SIG-M5 (cell line): ENCODE measurements at regions not wholly inside any gene's neighbourhood (a gene's known extent, or its start where the extent isn't known, plus 50 kb on each side); places are given as distances from the start of the nearest gene placed in this dataset.

Source experiments
- DNase-seq: peaks from one replicate; lab custom pipeline; 2025; lab: John Stamatoyannopoulos, UW

DNA sequence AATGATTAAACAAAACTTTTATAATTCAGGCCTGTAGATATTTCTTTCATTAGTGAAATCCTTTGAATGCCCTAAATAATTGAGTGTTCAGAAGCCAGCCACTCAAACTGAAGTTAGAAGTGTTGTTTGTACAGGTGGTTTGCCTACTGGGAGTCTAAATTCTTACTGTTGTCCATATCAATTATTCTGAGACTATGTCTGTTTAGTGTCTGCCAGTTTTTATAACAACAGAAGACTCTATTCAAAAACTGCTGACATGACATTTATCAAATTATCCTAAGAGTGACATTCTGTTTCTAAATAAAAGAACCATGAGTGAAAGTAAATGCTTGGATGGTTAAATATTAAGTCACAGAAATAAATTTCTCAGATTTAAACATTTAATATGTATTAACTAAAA, 375.1 kb downstream of the FAT4 start:
- DNase-seq: no peak

DNA sequence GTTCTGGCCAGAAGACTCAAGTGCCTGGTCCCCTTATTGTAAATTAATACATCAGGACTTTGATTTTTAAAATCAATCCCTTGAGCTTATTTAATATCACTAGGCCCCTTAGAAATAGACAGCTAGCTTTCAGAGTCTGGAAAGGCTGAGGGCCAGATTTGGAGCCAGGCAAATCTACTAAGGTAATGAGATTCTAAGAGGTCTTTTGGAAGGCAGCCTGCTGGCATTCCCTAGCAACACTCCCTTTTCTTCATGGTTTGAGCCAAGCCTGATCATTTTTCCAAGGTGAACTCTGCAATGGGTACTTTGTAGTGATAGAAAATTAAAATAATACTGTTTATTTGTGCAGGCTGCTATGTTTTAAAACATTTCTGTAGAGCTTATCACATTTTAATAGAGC, 378.5 kb downstream of the FAT4 start:
- no peak for DNase-seq

DNA sequence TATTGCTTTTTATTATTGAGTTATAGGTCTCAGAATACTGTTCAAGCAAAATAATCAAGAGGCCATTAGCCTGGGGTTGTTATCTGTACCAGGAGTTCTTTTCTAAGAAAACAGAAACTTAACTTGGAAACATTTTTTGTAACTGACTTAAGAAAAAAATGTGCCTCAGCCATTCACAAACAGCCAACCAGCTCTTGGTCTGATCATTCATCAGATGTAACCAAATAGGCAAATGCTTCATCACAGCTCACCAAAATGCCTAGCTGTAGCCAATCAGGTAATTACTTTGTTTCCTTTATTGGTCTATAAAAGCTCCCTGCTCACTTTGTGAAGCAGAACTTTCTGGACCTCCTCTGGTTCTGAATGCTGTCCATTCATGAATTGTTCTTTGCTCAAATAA, 387.7 kb downstream of the FAT4 start:
- DNase-seq: no peak

DNA sequence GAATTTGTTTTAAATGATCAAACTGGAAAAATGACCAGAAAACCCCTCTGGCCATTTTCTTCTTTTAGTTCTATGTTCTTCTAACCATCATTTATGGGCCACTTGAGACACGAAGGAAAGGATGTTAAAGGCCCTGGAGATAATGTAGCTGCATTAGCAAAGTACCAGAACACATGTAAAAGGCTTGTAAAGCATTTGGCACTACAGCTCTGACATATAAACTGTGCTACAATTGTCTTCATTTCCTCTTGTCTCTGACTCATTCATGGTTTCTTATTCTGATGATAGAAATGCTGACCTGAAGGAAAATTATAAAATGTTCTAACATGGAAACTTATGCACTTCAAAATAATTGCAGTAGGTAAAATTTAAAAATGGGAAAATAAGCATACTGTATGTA, 388.7 kb downstream of the FAT4 start:
- DNase-seq: no peak

DNA sequence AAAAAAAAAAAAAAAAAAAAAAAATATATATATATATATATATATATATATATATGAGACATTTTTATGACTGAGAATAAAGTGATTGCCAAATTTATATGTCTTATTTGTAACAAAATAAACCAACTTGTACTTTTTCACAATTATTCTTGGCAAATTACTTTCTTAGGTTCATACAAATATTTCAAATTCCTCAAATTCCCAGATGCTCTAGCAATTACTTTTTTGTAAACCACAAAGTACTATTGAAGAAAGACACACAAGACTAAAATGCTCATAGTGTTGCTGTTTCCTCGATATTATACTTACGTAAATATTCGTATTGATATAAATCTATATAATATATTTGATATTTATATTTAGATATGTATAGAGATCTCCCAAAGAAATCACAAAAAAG, 390.0 kb downstream of the FAT4 start:
- DNase-seq: no peak

DNA sequence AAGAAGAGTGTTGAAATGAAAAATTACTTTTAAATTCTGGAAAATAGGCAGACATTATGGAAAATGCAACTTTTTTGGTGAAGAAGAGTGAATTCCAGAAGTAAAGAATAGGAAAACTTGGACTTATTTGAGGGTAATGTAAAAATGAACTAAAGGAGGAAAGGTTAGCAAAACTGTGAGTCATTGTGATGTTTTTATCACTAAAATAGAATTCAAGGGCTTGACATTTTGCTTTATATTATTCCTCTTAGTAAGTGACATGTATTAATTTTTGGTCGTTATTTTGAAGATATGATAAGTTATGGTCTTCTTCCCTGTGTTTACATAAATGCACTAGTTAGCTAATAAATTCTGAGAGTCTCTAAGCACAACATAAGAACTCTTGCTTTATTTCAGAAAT, 390.9 kb downstream of the FAT4 start:
- DNase-seq: no peak

DNA sequence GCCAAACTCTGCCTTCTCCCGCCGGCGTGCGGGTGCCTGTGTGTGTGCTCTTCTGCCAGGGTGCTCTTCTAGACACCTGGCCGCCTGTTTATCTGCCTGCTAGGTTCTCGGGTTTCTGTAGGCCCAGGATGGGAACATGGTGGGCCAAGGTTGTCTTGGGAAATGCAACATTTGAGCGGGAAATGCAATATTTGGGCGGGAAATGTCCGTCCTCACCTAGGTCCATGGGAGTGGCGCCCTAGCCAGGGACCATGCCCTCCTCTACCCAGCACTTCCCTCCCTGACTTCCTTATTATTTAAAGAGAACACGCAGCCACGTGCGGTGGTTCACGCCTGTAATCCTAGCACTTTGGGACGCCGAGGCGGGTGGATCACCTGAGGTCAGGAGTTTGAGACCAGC, 392.6 kb downstream of the FAT4 start:
- DNase-seq: no peak

DNA sequence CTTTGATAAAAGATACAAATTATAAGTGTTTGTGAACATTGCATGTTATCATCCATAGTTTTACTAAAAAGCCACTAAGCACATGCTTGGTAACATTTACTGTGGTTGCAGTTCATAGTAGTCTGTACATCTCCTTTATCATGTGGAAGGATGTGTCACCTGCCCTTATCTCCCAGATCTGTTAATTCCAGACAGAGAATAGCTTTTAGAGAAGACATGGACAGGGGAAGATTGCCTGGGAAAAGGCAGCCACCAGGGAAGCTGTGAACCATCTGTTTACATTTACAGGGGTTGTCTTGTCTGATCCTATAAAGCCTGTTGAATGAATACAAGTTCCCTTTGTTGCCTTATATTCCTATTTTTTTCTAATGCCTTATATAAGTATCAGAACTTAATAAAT, 396.0 kb downstream of the FAT4 start:
- DNase-seq: no peak

DNA sequence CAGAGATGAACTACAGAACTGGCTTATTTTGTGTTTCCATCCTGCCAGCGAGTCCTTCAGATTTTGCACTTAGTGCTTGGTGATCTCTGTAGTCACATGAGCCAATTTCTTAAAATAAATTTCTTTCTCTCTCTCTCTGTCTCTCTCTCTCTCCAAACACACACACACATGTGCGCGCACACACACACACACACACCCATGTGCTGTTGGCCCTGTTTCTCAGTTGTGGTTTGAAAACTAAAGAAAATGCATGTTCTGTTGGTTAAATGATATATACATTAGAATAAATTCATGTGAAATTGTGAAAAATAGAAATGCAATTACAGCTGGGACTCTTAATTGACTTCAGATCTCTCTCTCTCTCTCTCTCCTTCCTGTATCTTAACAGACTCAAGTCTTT, 399.3 kb downstream of the FAT4 start:
- DNase-seq: no peak

DNA sequence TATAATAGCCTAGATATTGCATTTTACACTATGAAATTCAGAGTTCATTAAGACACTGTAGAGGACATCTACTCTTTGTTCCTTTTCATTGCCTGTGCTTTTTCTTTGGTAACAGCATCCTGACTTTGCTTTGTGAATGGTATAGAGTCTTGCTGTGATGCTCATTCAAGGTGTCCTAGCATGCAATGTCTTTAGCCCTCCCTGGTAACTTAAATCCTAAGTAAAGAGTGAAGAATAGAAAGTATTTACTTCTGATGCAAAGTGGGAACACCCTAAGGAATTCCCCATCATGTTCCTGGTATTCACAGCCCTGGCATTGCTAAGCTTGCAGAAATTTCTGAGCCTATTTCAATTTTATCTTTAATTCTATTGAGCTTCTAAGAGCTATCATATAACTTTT, 400.1 kb downstream of the FAT4 start:
- no peak for DNase-seq

DNA sequence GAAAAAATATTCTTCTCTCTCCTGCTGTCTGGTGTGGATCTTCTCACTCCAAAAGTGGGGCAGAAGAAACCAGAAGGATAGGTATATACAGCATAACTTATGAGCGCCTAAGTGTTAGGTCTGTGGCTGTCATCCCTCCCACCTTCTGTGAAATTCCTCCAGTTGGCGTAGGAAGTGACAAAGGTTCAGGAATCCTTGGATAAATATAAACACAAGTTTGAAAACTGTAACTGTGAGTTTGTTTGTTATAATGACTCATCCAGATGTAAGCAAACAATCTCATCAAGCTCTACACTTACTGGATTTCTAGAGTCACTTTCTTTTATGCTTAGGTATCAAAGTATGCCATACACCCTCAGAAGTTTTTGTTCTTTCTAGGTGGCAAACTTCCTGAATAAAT, 405.2 kb downstream of the FAT4 start:
- DNase-seq: no peak

DNA sequence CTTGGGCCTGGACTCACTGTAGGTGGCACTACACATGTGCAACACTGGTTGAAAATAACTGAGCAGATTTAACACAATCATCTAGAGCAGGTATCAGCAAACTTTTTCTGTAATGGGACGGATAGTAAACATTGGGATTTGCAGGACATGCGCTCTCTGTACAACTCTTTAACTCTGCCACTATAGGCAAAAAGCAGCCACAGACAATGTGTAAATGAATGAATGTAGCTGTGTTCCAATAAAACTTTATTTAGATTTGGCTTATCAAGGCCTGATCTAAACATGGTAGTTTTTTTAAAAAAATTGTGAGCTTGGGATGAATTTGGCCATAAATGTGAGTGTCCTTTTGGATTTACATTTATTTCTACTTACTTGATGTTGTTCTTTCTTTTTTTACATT, 407.3 kb downstream of the FAT4 start:
- no peak for DNase-seq

DNA sequence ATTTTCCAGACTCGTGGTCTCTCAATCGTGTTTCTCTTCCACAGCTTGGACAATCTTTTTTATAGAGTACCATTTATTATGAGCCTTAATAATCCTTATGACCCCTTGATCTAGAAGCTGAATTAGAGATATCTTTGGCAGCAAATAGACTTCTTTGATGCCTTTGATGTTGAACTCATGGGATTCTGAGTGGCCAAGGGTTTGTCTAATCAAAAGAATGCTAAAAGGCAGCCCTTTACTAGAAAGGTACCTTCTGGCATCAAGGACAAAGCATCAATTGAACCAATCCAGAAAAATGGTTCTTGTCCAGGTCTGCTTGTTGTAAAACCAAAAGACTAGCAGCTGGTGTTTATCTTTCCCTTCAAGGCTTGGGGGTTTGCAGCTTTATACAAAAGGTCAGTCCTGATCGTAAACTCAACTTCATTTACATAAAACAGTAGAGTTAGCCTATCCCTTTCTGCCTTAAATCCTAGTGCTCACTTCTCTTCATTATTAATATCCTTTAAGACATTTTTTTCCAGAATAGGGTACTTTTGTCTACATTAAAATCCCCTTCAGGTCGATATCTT, 411.3 kb downstream of the FAT4 start:
- no peak for DNase-seq

DNA sequence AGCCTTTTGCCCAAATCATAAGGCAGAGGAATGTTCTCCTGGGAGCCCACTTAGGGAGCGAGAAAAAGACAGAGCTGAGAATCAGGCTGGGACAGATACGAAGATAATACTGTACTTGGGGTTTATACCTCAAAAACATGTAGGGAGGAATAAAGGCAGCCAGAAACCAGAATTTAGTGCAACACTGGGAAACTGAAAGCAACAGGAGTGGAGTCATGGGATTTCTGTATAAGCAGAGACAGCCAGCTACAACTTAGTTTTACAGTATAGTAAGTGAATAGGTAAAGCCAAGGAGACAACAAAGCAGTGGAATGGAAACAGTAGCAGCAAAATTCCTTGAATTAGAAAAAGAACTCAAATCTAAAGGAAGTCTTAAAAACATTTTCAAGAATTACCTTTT, 413.2 kb downstream of the FAT4 start:
- DNase-seq: no peak

DNA sequence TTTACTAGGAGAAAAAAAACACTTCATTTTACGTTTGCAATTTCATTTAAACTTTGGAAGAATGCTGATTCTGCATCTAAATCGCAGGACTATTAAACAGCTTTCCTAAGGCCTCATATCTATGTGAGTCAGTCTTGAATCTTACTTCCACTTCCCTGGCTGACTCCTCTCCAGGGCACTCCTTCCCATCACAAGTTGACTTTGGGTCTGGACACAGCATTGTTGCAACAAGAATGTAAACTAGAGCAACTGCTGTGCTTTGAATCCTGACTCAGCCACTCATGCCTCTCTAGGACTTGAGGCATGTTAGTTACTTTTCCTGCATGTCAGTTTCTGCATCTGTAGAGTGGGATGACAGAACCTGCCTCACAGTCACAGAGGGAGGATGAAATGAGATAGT, 413.8 kb downstream of the FAT4 start:
- no peak for DNase-seq

DNA sequence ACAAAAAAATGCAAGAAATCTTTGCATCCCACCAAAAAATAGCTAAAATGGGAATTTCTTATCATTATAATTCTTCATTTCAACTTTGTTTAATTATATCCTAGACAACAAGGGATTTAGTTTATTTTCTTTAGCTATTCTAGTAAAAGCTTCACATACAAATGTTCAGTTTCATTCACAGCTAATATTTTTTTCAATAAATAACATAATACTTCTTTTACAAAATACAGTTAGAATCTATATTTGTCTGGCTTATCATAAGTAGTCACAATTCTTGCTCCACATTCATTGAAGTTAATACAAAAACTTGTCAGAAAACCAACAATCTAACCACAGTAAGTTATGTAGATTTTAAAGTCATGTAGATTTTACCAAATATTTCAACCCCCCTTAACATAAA, 414.4 kb downstream of the FAT4 start:
- DNase-seq: no peak

DNA sequence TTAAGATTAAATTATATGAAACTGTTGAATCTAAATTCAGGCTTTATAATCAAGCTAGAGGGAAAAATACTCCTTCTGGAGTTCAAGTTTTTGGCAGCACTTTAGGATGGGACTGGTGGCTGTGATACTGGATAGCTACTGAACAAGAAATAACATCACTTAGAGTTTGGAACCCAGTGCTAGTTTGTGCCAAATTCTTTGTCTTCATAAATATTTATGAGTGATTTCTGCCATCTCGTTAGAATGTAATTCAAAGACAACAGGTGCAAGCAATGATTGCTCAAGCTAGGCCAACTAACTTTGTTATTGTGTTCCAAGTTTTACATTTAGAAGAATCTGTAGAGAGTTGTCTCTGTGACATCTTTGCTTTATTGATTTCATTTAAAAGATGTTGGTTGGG, 417.9 kb downstream of the FAT4 start:
- no peak for DNase-seq

DNA sequence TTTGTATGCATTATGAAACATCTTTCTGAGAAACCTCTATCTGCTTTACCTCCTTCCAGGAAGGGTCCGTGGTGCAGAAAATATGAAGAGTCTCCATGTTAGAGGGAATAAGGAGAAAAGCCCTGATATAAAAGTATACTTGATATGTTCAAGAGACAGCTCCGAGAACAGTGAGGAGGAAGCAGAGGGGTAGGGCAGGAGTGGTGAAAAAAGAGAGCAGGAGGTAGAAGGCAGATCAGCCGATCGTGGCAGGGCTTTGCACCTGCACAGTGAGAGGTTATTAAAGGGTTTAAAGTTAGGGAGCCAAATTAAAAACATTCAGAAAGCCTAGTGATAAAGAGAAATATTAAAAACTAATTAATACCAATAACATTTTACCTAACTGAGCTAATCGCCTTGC, 419.7 kb downstream of the FAT4 start:
- DNase-seq: no peak

DNA sequence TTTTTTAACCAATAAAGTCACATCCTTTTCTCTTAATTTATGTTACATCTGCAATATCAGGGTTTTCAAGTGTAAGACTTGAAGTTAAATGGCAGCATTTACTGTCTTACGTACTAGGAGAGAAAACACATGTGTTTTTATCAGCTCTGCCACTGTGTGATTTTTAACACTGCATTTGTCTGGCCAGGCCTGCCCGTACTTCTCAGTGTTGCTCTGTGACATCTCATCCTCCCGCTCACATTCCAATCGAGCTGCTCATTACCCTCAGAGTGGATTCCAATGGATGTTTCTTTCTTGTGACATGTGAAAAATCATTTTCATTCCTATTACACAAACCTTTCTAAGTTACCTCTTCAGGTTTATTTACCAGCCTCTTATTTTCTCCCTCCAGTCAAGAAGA, 420.3 kb downstream of the FAT4 start:
- DNase-seq: no peak

DNA sequence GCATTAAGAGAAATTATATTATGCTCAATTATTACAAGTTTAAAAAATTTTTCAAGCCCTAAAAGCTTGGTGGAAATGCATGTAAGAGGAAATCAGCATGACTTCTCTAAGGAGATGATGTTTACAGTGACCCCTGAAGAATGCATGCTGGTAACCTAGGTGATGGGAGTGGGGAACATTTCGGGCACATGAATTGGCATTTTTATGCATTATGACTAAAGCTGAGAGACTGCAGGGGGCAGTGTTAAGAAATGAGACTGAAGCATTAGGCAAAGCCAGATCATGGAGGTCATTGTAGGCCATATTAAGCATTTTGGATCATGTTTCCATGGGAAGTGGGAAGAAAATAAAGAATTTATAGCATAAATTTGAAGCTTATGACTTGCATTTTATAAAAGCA, 421.3 kb downstream of the FAT4 start:
- no peak for DNase-seq

DNA sequence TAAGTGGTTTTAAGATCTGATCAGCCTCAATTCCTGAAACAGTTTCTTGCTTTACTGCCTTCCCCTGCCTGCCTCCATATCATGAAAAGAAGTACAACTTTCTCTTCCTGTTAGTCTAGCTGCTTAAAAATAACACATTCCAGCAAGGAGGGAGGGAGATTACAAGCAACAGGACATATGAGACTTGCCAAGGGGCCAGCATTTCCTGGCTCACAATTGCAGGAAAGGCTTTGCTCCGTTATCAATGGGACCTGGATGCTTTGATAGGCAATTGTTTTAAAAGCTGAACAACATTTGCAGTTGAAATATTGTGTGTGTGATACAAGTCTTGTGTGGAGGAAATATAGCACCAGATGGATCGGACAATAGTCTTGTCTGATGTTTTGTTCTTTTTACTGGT, 425.0 kb downstream of the FAT4 start:
- no peak for DNase-seq

DNA sequence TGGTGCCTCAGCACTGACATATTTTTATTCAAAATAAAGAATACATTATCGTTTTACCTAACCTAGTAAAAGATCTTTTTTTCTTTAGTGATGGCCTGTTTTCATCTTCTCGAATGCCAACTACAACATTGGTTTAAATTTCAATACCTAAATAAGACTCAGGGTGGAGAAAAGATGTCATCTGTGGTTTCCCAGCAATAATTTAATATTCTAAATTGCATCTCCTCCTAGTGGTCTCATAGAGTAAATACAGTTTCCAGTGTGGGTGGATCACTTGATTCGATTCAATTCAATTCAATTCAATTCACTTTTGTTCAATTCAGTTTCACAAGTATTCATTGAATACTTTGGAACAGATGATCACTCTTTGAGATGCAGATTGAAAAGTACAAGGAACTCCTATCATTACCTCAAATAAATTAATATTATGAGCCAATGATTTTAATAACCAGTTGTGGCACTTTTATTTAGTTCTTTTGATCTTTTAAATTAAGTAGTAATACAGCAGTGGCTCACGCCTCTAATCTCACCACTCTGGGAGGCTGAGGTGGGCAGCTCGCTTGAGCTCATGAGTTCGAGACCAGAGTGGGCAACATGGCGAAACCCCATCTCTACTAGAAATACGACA, 427.2 kb downstream of the FAT4 start:
- no peak for DNase-seq

DNA sequence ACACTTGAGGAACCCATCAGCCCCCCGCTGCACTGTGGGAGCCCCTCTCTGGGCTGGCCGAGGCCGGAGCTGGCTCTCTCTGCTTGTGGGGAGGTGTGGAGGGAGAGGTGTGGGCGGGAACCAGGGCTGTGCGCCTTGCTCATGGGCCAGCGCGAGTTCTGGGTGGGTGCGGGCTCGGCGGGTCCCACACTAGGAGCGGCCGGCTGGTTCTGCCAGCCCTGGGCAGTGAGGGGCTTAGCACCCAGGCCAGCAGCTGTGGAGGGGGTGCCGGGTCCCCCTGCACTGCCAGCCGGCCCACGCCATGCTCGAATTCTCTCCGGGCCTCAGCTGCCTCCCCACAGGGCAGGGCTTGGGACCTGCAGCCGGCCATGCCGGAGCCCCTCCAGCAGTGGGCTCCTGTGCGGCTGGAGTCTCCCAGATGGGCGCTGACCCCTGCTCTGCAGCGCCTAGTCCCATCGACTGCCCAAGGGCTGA, 430.2 kb downstream of the FAT4 start:
- no peak for DNase-seq

DNA sequence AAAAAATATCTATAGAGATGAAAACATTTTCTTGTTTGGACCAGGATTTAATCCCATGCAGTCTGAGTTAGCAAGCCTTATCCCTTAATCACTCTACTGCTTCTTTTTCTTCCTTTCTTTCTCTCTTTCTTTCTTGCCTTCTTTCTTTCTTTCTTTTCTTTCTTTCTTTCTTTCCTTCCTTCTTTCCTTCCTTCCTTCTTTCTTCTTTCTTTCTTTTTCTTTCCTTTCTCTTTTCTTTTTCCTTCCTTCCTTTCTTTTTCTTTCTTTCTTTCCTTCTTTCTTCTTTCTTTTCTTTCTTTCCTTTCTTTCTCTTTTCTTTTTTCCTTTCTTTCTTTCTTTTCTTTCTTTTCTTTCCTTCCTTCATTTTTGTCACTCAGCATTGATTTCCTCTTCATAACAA, 434.6 kb downstream of the FAT4 start:
- DNase-seq: no peak

DNA sequence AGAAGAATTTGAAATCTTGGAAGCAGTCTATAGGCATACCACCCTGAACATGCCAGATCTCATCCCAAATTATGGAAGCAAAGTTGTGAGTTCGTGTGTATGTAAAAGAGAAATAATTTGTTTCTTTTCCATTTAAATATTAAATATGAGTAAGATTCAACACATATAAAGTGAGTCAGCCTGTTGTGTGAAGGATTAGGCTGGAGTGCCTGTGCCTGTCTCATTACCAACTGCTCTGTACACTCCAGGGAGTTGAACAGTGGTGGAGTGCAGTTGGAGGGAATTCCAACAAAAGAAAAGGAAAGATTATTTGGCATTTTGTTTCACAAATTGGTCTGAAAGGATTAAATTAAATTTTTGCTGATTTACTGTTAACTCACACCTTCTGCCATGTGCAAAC, 435.6 kb downstream of the FAT4 start:
- no peak for DNase-seq
